NCI-H510A (cell line): ENCODE measurements at regions not wholly inside any gene's neighbourhood (a gene's known extent, or its start where the extent isn't known, plus 50 kb on each side); places are given as distances from the start of the nearest gene placed in this dataset.
"Not testable (repeated sequence)": the region's sequence is repeated elsewhere in the genome, so short reads cannot be mapped to it uniquely, and the experiment has no call there.

Source experiments
- DNase-seq: peaks from one replicate; lab custom pipeline; 2025; lab: John Stamatoyannopoulos, UW

GRCh38 chr16:35573407-35573806 lies 2114.0 kb downstream of the TP53TG3F start:
- DNase-seq = no peak

DNA sequence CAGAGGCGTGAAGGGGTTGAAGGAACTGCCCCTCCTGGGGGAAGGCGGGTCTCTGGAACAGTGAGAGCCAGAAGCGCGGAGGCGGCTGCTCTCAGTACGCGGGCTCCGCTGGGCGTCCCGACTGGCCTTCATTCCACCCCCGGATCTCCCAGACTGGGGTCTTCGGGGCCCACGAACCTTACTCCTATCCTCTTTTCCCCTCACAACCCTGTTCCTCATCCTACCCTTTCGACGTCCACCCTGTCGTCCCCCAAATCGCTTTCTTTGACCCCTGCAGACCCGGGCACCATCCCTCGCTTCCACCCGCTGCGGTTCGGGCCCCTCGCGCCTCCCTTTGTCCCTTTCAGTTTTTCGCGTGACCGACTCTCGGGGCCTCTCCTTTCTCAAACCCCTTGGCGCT lies 2114.6 kb downstream of the TP53TG3F start:
- DNase-seq = no peak

- no peak for DNase-seq
Measured at GRCh38 chr16:35574454-35575431, 2115.3 kb downstream of the TP53TG3F start.

DNA sequence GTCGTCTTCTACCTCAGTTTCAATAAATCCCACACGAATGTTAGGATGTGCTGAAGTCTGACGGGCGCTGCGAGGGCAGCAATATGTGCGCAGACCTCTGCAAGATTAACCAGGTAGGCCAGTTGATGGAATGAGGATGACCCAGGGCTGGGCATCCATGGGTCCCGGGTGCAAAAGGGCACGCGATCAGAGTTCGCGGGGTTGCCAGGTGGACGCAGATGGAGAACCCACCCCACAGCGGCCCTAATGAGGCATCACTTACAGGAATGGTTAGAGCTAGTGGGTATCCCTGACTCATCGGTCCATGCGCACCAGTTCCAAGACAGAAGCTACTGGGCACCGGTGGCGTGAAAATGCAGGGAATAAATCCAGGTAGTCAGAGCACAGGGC lies 2116.0 kb downstream of the TP53TG3F start:
- no peak for DNase-seq

DNA sequence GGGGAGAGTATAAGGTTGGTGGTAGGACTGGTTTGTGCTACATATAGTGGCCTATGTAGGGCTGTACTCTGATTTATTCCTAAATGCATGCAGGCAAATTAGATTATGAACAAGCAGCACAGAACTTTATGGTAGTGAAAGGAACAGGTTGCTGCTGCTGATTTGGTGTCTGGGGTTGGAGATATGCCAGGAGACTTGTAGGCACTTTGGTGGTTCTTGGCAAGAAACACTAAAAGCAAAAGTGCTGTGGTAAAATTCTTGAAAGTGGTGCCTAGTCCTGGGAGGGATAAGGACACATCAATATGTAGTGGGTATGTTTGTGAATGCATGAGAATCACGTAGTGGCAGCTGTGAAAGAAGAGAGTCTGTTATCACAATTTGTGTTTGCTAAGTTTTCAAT lies 2126.0 kb downstream of the TP53TG3F start:
- DNase-seq = no peak

GRCh38 chr16:35590913-35591312 lies 2131.5 kb downstream of the TP53TG3F start:
- DNase-seq = not testable (repeated sequence)

GRCh38 chr16:35596467-35596866 lies 2137.1 kb downstream of the TP53TG3F start:
- DNase-seq = no peak

- no peak for DNase-seq
Measured at GRCh38 chr16:35598696-35599332, 2139.4 kb downstream of the TP53TG3F start.

- no peak for DNase-seq
Measured at GRCh38 chr16:35599429-35600160, 2140.2 kb downstream of the TP53TG3F start.

GRCh38 chr16:35600161-35600555 lies 2140.7 kb downstream of the TP53TG3F start:
- DNase-seq = not testable (repeated sequence)

GRCh38 chr16:35602116-35602515 lies 2142.7 kb downstream of the TP53TG3F start:
- DNase-seq = no peak

- DNase-seq = not testable (repeated sequence)
Measured at GRCh38 chr16:35603371-35603770, 2144.0 kb downstream of the TP53TG3F start.

GRCh38 chr16:35605921-35606320 lies 2146.5 kb downstream of the TP53TG3F start:
- no peak for DNase-seq

- DNase-seq = not testable (repeated sequence)
Measured at GRCh38 chr16:35614883-35615282, 2155.5 kb downstream of the TP53TG3F start.

DNA sequence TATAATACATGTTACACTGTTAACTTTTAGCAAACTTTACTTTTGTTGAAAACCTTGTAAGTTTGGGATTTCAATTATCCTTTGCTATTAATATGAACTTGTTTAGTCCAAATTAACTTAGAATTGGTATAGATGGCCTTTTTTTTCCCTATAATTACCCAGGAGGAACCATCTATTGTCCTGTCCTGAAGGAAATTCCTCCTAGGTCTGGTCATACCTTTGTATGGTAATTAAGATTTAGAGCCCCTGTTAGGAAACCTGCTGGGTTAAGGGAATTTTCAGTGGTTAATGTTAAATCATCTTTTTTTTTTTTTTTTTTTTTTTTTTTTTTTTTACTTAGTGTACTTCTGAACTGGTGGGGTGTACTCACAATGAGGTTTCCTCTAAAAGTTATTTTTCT lies 2159.8 kb downstream of the TP53TG3F start:
- DNase-seq = not testable (repeated sequence)

DNA sequence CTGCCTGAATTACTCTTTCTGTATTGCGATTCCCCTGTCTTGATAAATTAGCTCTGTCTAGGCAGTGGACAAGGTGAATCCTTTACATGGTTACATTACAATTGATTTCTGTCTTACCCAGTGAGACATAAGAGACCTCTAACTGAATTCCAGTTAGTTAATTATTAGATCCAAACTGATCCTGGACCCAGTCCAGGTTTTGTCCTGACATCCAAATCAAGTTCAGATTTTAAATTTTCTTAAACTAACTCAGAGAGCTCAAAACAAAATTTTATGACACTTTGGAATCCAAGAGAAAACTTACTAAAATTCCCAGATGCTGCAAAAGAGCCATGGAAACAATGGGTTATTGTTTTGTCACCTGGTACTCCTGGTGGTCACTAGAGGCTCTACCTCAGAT lies 2166.6 kb downstream of the TP53TG3F start:
- DNase-seq = no peak

- no peak for DNase-seq
Measured at GRCh38 chr16:35628976-35629375, 2169.6 kb downstream of the TP53TG3F start.

GRCh38 chr16:35631261-35631945 lies 2172.0 kb downstream of the TP53TG3F start:
- no peak for DNase-seq

DNA sequence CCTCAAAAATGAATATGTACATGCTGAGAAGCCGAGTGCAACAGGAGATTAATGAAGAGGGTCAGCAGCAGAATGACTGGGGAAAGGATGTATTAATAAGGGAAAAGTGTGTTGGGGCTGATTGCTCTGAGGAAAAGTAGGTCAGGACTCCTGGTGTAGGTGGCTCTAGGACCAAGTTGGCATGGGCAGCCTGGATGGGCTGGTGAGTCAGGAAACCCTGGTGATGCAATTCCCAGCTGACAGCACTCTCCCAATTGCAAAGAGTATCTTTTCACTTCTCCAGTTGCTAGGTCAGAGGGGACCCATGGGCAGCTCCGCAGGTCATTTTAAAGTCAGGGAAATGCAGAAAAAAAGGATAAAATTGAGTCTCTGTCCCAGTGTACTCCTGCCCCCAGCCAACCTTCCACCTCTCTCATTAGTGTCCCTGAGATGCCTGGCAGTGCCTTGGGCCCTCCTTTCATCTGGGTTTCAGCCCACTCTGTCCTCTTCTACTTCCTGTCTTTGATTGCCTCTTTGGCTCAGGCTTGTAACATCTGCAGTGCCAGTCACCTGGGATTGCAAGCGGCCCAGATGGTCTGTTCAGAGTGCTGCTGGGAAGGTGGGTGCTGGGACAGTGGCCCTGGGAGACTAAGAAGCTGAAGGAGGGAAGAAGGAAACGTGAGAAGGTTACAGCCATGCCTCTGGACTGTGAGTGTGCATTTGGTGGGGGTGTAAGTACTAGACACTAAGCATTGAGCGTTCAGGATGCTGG lies 2177.2 kb downstream of the TP53TG3F start:
- no peak for DNase-seq

DNA sequence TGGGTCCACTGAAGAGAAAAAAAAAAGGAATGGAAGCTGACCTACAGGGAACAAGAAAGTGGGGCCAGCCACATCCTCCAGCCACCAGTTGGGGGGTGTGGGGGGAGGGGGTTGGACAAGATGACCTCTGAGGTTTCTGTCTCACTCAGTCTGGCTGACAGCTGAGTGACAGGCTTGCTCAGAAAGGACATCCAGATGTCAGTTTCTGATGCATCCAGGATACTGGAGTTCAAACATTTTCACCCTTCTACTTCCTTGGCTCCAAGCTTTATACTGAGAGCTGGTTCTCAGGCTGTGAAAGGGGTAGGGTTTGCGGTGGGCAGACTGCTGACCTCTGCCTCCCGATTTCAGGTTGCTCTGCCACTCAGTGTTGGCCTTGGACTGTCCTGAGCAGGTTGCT lies 2178.3 kb downstream of the TP53TG3F start:
- DNase-seq = no peak
